A172 (cell line): ENCODE measurements at regions not wholly inside any gene's neighbourhood (a gene's known extent, or its start where the extent isn't known, plus 50 kb on each side); places are given as distances from the start of the nearest gene placed in this dataset.

Experiments used
- DNase-seq: peaks from one replicate; pipeline ENCODE4 v3.0.0-alpha.2; 2015; ENCODE audit warnings: low spot score

DNA sequence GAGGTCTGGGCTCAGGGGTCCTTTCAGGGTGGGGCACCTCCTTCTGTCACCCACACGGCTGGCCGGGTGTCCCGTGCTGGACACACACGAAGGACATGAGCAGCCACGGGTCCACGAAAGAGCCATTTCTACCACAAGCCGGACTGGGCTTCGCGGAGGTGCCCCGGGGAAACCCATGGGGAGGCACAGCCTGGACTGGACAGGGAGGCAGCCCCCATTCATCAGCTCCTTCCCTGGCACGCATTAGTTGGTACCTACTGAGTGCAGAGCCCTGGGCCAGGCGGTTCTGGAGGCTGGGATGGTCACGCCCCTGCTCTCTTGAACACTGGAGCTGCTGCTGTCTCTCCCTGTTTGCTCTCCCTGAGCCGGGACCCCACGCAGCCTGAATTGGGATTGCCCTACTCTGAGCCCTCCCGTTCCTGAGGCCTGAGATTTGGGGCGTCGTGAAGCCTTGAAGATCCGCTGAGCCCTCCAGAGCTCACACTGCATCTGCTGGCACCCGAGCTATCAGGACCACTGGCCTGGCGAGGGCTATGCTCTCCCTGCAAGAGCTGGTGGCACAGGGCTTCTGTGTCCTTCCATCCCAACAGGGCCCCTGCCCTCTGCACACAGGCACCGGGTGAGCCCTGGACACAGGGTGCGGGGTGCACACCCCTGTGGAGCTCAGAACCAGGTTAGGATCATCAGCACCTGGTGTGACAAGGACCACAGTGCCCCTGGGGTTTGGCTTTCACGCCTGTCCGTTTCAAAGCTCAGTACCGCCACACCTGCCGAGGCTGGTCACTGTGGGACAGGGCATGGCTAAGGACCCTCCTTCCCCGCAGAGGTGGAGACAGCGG lies 84.6 kb downstream of the MYEOV start:
- no peak for DNase-seq

DNA sequence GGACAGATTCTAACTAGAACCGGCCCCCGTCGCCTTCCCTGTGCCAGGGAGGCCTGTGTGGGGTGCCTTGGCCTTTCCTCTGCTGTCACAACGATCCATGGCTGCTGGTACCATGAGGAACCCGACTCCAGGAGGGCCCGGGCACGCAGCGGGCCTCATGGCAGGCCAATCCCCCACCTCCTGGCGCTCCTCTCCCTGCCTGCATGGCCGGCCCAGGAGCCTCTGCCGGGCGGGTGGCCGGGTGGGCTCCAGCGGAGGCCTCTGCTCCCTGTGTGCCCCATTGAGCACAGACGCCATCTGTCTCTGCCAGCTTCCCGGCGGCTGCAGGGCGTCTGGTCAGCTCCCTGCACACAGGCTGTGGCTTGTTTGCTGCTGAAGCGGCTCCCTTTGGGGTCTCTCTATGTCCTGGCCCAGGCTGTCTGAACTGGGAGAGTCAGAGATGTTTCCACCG lies 86.5 kb downstream of the MYEOV start:
- DNase-seq, result no peak

DNA sequence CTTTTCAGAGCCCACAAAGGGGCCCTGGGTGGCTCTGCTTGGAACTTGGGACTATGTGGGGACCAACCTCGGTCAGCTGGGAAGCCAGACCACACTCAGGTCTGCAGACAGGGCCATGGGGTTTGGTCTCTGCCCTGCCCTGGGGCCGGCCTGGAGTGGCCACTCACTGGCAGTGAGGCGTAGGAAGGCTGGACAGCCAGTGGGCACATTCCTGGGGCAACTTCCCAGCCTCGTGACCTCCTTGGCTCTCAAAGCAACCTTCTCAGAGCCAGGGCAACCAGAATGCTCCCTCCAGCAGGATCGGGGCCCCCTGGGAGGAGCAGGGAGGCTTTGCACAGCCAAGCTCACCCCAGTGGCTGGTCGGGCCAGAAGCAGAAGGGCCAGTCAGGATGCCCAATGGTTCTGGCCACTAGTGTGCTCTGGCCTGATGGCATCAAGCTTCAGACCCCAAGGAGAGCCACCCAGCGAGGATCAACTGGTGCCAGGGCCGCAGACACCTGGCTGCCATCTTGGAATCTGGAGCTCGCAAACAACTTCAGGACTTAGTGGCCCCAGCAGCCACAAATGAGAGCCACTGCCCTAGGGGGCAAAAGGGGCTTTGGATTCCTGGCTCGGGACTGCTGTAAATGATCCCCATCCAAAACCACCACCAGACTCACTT lies 87.1 kb downstream of the MYEOV start:
- no peak for DNase-seq

DNA sequence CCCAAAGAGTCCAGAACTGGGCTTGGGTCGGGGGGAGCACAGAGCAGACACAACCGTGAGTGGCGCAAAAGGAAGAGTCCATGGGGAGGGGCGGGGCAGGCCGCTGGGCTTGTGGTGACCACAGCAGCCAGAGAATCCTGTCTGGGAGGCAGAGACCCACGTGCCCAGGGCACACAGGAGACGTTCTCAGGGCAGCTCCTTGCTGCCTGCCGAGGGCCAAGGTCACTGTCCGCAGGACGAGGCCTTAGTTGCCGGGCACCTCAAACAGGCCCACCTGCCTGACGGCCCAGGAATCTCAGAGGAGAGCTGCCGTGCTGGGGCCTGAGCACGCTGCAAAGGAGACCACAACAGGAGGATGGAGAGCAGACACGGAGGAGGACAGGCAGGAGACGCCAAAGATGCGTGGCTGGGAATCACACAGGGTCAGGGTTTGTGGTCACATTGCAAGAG lies 87.8 kb downstream of the MYEOV start:
- DNase-seq, result no peak

DNA sequence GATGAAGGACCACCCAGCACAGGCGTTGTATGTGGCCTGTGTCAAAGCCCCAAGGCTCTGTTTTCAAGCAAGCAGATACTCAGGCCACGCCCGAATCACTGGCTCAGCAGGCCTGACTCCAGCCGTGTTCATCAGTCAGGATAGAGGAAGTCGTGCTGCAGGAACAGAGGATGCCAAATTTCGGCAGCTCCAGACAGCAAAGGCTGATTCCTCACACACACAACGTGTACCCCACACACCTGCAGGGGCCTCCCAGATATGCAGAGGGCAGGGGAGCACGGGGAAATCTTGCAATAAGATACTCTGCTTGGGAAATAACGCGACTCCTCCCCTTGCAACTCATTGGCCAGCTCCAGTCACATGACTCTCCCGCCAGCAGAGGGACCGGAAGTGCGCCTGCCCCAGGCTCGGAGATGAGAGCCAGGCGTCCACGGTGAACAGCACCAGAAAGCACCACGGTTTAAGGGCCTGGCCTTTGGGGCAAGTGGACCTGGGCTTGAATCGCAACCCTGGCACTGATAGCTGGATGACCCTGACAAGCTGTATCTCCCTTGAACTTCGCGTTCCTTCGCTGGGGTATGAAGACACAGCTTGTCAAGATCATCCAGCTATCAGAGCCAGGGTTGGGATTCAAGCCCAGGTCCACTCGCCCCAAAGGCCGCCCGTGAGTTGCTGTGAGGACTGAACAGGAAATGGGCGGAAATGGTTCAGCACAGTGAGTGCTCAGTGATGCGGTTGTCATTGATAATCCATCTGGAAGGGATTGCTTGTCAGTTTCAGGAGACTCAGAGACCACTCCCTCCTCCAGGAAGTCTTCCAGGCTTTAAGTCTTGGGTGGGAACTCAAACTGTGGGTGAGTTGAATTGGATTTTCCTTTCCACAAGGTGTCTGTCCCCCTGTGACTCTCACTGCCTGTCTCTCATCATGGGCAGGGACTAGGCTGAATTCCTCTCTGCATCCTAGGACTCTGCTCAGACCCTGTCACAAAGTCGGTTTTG lies 88.5 kb downstream of the MYEOV start:
- DNase-seq, result no peak

DNA sequence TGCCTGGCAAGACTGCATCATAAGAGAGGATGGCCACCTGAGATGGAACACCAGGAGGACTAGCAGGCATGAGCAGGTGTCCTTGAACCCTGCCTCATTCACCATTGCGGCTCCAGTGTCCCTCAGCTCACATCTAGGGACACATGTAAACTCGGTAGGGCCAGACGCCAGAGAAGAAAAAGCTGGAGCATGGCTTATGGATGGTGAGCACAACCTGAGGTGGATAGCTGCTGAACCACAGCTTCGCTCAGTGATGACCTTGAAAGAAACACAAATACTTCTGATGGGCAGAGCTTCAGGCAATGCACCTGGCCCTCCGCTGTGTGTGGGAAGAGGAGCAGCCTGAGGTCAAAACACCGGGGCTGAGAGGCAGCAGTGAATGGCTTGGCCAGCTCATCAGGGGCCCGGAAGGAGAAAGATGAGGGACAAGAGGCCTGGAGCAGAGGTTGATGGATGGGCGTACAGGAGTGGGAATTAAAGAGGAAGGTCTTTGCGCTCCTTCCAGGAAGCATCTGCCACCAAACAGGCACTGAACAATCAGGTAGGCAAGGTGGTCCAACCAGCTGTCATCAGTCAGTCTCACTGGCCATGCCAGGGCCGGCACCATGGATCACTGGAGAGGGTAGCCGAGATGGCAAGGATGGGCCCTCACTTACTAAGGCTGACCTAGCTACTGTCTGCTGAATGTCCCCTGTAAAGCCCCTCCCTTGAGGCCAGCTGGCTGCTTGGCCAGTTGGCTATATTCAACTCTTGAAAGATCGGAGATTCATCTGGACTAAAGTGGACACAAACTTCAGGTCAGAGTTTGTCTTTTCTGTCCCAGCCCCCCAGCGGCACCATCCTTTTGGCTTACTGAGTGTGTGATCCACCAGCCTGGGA lies 89.7 kb downstream of the MYEOV start:
- DNase-seq, result no peak

DNA sequence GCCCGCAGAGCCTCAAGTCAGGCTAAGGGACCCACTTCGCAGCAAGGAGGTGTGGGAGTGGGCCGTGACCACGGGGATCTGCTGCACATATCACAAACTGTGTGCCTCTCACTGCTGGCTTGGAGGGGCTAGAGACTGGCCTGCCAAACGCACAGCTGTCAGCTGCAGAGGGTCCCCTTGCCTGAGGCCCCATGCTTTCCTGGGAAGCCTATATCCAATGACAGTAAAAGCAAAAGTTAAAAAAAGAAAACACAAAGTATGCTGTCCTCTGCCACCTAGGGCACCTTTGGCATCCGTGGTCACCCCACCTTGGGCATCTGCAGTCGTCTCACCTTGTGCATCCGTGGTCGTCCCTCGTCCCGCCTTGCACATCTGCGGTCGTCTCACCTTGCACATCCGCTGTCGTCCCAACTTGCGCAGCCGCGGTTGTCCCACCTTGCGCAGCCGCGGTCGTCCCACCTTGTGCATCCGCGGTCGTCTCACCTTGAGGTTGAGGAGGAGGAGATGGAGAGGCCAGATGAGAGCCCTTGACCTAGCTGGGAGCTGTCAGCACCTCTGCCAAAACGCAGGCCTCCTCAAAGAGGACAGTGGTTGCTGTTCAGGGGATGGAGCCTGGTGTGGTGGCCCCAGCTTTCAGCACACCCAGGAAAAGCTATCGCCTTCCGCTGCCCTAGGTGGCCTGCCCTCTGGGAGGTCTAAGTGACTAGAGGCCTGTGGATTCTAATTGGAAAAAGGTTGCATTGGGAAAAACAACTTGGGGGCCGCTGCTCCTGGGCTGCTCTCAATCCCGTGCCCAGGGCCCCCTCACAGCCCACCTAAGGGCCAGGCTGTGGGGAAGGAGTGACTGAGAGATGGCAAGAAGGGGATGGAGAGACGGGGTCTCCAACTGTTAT lies 90.5 kb downstream of the MYEOV start:
- DNase-seq, result no peak

DNA sequence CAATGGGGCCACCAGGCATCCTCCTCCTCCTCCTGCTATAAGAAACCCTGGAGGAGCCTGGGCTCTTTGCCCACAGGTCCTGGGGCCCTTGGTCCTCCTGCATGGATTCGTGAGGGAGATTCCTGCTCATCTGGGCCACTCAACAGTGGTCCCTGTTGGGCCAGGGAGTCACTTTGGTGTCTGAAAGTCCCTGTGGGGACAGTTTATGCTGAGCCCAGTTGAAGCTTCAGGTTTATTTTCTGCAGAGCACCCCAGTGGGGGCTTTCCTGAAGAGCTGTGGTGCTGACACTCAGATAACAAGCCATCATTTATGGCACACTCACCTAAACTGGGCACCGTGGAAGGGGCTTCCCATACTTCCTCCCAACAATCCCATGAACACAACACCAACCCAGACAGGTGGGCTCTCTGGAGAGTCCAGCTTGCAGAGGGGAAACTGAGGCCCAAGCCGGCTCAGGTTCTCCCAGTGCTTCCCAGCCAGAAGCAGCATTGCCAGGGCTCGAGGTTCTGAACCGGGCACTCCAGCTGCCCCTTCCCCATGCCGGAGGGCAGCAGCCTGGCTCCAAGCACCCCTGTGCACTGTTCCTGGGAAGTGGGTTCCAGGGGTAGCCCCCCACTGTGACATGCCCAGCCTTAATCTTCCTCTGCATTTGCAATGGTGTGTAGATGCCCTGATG lies 91.3 kb downstream of the MYEOV start:
- DNase-seq, result no peak

DNA sequence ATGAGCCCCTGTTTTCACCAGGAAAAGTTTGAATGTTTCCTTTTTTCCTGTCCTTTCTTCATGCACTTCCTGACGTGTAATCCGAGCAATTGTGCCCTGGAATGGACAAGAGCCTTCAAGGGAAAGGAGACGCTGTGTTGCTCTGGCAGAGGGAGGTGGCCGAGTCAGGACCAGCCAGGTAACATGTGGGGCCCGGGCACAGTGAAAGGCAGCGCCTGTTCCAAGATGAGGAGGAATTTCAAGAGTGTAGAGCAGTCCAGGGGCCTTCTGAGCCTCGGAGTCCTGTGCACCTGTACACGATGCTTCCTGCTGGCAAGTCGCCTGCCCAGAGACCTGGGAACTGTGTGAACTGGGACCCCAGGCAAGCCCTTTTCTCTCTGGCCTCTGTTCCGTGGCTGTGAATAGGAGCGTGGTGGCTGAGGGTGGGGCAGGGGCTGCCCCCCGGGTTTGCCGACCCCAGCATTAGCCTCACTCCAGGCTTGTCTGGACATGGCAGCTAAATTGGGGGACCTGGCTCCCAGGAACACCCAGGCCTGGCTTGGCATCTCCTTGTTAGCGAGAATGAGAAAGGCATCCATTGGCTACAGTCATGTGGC lies 92.0 kb downstream of the MYEOV start:
- DNase-seq, result no peak

DNA sequence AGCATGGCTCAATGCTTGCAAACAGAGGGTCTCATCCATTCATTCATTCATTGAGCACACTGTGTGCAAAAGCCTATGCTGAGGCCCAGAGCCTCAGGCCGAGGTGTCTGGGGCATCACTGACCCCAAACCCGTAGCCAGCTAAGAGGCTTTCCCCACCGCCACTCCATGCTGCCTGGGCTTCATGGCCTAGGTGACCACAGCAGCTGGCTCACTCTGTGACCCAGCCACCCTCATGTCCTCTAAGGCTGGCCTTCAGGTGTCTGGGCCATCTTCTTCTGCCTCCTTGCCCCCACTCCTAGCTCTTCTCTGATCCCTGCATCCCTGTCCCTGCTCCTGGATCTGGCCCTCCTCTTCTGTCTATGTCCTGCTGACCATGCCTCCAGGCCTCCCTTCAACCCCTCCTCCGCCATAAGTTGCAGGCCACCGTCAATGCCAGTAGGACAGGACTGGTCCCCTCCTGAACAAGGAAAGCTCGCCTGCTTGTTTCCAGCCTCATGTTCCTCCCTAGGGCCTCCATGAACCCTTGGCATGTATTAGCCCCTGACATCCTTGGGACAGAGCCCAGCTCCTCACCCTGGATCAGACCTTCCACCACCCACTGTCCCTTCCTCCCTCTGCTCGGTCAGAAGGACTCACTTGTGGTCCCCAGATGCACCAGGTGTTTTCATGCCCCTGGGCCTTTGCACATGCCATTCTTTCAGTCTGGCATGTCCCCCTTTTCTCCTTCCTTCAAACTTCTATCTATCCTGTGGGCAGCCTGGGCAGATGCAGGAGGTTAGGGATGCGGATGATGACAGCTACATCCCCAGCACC lies 92.8 kb downstream of the MYEOV start:
- no peak for DNase-seq

DNA sequence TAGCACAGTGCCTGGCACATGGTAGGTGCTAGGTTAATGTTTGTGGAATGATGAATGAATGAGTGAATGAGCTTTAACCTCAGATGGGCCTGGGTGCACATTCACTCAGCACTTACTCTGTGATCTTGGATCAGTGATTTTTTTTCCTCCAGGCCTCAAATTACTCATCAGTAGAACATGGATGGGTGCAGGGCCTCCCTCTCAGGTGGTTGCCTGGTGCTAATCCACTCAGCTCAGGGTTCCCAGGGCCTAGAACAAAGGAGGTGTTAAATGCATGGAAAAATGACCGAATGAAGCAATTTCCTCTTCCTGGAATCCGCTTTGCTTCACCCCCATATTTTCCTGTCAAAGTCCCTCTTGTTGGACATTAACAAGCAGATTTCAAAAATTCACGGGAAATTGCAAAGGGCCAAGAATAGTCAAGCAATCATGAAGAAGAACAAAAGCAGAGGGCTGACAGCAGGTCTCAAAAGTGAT lies 93.5 kb downstream of the MYEOV start:
- no peak for DNase-seq

DNA sequence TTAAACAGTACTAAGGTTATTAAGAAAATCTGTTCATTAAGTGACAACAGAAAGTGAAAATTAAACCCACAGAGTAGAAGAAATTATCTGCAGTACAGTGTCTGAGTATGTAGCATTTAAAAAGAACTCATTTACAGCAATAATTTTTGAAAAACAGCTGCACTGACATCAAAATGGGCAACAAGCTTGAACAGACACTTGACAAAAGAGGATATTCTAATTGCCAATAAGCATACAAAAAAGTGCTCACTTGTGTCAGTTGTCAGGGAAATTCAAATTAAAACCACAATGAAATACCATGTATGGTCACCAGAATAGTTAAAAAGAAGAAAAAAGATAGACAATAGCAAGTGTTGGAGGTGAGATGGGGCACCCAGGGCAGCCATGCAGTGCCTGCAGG lies 93.3 kb upstream of the LINC01488 start:
- no peak for DNase-seq

DNA sequence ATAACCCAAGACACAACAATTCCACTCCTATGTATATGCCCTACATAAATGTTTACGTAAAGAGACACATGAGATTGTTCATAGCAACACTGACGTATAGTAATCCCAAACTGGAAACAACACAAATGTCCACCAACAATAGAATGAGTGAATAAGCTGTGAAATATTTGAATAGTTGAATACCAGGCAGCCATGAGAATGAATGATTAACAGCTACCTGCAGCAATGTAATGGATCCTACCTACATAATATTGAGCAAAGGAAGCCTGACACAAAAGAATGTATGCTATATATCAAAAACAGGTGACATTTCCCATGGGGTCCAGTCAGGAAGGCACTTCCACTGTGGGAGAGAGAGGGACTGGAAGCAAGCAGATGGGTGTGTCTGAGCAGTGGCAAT lies 92.8 kb upstream of the LINC01488 start:
- no peak for DNase-seq

DNA sequence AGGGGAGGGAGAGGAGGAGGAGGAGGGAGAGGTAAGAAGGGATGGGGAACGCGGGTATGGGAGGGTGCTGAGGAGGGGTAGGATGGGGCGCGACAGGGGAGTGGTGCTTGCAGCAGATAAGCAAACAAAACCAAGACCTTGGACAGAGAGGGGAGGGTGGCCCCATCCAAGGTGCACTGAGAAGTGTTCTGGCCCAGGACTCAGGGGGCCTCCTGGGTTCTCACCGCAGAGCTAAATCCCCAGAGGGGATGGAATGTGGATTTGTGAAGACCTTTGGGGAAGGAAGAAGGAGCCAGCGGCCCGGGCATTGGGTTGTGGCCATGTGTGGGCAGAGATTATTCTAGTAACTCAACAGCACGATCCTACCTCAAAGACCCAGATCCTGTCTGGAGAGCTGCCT lies 90.9 kb upstream of the LINC01488 start:
- DNase-seq, result no peak

DNA sequence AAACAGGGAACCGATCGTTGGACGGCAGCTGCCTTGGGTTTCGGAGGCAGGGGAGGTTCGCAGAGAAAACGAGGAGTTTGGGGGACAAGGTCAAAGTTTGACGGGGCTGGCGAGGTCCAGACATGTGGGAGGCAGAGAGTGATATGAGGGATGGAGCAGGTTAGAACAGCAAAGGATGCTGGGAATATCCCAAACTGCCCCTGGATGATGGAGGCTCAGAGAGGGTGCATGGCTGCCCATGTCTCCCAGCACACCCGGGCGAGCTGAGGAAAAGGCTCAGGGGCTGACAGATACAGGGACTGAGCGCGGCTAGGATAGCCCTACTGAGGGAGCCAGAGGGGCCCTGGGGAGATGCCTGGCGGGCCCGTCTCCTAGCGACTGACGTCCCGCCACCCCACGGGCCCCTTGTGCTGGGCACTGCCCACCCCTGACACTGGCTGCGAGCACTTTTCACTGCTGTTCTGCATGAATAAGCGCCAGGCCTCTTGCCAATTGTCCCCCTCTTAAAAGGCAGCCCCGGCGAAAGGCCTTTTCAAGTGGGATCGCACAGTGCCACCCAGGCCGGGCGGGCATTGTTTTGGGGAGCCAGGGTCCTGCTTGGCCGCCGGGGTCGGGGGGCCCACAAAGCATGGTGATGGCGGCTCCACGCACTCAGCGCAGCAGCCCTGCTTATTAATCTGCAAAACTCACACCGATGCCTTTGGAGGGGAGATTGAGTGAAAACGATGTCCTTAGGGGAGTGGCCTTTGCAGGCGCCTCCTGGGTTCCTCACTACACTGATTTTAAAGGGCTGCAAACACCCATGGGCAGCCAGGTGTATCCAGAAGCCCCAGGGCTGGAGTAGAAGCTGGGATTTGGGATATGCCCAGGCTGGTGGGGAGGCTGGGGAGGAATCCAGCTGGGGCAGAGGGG lies 90.0 kb upstream of the LINC01488 start:
- DNase-seq, result no peak

DNA sequence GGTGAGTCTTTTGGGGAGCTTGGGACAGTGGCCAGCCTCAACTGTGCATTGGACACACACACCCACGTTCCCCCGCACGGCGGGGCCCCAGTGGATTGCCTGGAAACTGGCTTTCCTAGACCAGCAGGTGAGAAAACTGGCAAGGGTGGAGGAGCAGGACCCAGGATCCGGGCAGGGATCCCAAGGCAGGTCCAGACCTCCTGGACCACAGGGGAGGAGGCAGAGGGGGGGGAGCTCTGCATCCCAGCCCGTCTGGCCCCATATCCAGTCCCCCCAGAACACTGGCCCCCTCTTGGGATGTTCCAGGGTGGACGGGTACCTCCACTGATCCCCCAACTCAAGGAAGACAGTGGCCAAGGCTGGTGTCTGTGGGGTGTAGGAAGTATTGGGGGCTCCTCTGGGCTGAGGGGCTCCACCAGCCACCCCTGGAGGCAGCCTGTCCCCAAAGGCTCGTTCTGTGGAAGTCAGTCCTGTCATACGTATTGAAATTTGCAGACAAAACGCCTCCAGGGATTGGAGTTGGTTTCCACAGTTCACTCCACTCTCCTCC lies 89.3 kb upstream of the LINC01488 start:
- DNase-seq, result no peak
